ENCODE measurements at regions not wholly inside any gene's neighbourhood (a gene's known extent, or its start where the extent isn't known, plus 50 kb on each side); places are given as distances from the start of the nearest gene placed in this dataset.

- no peak for DNase-seq
Measured at GRCh38 chr12:126830778-126831680, 1435.9 kb upstream of the TMEM132C start.

DNA sequence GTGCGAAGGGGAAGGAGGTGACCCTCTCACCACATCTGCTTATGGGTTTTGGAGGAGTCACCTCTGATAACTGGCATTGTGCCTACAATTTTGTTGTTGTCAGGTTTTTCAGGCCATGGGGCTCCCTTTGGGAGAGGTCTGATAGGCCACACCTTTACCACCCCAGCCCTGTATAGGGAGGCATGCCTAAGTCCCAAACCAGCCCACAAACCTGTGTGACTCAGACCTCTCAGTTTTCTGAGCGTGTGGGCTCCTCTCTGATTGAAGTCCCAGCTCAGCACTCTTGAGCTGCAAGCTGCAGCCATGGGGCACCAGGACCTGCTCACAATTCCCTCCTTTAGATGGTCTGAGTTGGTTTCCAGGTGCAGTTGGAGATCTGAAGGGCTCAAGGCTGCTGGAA is 1429.3 kb upstream of the TMEM132C start:
- DNase-seq, result no peak

GRCh38 chr12:126843915-126844669 is 1422.9 kb upstream of the TMEM132C start:
- no peak for DNase-seq

- DNase-seq, result no peak
Measured at GRCh38 chr12:126847005-126847629, 1419.9 kb upstream of the TMEM132C start.

DNA sequence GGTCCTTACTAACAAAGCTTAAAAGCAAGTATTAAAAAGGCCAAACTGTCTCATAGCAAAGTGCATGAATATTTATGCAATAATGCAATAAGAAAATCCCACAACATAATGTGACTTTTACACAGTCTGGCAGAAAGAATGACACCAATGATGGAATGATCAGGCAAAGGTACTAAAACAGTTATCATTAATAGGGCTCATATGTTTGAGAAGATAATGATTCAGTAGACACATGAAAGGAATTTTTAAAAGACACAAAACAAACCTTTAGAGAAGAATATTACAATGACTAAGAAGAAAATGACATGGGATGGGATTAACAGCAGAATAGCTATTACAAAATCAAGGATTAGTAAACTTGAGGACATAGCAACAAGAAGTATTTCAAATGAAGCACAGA is 1411.2 kb upstream of the TMEM132C start:
- DNase-seq, result no peak

GRCh38 chr12:126856958-126857357 is 1410.0 kb upstream of the TMEM132C start:
- DNase-seq, result no peak

GRCh38 chr12:126858560-126858959 is 1408.4 kb upstream of the TMEM132C start:
- DNase-seq, result no peak

DNA sequence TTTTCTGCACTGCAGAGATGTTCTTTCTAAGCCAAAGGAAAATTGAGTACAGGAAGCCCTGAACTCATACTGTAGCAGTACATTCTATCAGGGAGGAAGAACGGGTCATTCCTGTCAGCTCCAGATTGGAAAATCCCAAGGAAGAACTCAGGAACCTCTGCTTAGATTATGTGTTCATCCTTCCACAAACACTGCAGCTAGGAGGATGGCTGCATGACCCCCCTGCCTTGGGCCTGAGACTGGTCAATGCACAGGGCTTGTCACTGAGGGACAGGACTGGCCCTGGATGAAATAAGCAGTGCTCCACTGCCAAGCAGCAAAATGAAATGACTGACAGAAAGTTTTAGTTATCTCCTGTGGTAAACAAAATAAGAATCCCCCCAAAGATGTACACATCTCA is 1406.8 kb upstream of the TMEM132C start:
- no peak for DNase-seq

DNA sequence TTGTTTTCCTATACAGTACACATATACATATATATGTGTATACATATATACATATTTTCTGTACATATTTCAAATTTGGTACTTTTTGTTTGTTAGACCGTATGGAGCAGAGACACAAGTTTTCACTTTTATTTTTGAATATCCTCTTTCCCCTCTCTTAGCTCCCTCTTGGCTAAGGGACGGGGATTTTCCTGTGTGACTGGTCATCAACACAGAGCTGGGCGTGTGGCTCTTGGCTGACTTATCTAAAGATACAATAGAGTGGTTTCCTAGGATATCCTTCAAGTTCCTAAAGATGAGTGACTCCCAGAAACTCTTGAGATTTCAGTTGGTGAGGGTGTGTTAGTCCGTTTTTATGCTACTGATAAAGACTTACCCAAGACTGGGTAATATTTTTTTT is 1404.5 kb upstream of the TMEM132C start:
- DNase-seq, result no peak

GRCh38 chr12:126869644-126870043 is 1397.3 kb upstream of the TMEM132C start:
- no peak for DNase-seq

DNA sequence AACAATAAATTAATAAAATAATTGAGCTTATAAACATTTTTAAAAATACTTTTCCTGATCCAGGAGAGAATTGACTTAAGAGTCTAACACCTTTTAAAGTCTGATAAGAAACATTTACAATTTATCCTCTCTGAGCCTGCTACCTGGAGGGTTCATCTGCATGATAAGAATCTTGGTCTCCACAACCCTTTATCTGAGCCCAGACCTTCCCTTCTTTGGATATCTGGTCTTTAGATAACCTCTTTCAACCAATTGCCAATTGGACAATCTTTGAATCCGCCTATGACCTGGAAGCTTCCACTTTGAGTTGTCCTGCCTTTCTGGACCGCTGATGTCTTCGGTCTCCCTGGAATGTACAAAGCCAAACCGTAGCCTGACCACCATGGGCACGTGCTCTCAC is 1393.3 kb upstream of the TMEM132C start:
- no peak for DNase-seq

DNA sequence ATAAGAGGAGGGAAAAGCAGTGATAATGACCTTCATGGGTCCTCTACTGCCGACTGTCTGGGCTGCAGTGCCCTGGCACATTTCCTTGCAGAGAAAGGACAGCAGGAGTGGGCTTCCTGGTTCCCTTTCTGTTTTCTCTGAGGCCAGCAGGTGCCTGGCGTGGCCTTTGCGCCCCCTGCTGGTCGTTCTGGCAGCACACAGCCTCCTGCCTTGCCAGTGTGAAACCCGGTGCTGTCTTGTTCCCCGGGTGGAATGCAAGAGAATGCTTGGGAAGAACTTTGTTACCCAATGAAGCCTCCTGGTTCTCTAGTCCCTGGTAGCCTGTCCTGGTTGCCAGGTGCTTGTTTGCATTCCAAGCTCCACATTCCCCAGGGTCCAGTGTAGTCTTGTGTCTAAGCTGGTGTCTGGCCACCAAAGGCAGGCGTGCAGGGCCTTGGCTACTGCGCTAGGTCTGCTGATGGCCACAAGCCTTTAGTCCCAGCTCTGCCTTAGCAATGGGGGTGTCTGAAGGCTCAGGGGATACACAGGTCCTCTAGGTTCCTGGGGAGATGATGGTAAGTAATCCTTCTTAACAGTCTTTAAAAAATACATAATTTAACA is 1392.4 kb upstream of the TMEM132C start:
- DNase-seq, result peak; percentile 31 to 46

- no peak for DNase-seq
Measured at GRCh38 chr12:126879842-126880241, 1387.1 kb upstream of the TMEM132C start.

DNA sequence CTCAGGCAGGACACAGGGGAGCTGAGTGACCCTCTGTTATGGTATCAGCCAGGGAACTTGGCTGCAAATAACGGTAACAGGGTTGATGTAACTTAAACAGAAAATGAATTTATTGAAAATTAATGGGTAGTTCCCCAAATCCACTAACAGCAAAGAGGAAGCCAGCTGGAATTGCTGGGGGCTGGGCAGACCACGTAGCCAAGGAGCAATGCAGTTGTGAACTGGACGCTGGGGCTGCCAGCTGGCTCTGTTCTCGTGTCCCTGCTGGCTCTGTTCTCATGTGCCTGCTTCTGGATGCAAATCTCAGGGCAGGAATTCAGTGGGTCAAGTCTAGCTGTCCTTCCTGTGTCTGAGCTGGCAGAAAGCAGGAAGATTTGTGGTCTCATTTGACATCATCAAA is 1383.3 kb upstream of the TMEM132C start:
- no peak for DNase-seq

GRCh38 chr12:126889501-126889900 is 1377.5 kb upstream of the TMEM132C start:
- DNase-seq, result no peak

DNA sequence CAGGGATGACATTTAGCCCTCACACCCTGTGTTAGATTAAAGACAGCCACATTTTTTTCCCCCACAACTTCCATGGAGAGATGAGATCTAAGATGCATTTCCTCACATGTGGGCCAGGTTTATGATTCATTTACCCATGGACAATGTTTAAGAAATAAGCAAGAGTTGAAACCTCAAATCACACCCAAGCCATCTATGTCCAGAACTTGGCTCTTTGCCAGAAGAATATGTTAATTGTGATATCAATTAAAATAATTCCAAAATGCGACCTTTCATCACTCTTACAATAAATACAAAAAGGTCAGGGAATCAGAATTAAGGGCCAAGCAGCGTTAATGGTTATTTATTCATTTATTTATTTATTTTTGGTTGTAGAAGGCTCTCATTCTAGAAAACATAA is 1376.9 kb upstream of the TMEM132C start:
- no peak for DNase-seq

DNA sequence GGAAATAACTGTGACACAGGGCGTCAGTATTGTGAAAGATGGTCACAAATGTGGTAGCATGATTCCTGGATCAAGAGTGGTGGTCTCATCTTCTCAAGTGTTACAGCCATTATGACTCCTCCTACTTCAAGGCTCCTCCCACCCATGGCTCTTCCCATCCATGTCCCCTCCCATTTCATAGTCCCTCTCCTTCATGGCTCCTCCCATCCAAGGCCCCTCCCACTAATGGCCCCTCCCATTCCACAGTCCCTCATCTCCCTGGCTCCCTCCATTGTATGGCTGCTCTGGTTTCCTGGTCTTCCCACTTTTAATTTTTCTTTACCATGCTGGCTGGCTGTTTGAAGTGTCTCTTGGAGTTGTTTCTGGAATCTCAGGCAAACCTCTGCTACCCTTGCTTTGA is 1375.2 kb upstream of the TMEM132C start:
- DNase-seq, result no peak

- no peak for DNase-seq
Measured at GRCh38 chr12:126895951-126896913, 1370.7 kb upstream of the TMEM132C start.

GRCh38 chr12:126897102-126897501 is 1369.9 kb upstream of the TMEM132C start:
- DNase-seq, result no peak

GRCh38 chr12:126897778-126898177 is 1369.2 kb upstream of the TMEM132C start:
- no peak for DNase-seq

GRCh38 chr12:126898562-126898961 is 1368.4 kb upstream of the TMEM132C start:
- no peak for DNase-seq

All from activated CD4-positive, alpha-beta T cell treated with anti-CD3 and anti-CD28 coated beads, Interleukin-2, amount 50 U/mL, for 4 hours (primary cell).